ENCODE measurements at regions not wholly inside any gene's neighbourhood (a gene's known extent, or its start where the extent isn't known, plus 50 kb on each side); places are given as distances from the start of the nearest gene placed in this dataset.

DNA sequence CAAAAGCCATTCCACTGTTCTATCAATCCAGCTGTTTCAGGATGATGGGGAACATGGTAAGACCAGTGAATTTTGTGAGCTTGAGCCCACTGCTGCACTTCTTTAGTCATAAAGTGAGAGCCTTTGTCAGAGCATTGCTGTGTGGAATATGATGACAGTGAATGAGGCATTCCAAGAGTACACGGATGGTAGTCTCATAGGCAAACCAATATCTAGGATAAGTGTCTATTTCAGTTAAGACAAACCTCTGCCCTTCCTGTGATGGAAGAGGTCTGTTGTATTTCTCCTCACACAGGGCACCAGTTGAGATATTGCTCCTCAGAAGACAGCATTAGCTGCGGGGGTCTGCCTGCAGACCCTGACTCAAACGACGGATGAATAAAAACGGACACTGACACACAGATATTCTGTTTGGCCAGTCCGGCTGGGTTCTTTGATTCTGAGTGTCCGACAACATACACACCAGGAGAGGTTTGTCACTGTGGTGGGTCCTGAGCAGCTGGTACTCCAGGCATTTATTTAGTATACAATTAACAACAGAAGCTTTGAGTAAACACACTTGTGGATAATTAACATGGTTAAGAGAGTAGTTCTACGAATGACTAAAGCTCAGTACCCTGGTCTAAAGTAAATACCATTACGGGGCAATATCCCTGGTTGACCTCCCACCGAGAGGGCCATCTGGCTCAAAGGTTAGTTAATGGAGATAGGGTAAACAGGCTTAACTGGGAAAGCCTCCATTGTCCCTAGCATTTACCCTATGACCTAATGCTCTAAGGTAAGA is 121.7 kb downstream of the ZNF280B start (continued):
- TF ChIP-seq, protein P1, sequence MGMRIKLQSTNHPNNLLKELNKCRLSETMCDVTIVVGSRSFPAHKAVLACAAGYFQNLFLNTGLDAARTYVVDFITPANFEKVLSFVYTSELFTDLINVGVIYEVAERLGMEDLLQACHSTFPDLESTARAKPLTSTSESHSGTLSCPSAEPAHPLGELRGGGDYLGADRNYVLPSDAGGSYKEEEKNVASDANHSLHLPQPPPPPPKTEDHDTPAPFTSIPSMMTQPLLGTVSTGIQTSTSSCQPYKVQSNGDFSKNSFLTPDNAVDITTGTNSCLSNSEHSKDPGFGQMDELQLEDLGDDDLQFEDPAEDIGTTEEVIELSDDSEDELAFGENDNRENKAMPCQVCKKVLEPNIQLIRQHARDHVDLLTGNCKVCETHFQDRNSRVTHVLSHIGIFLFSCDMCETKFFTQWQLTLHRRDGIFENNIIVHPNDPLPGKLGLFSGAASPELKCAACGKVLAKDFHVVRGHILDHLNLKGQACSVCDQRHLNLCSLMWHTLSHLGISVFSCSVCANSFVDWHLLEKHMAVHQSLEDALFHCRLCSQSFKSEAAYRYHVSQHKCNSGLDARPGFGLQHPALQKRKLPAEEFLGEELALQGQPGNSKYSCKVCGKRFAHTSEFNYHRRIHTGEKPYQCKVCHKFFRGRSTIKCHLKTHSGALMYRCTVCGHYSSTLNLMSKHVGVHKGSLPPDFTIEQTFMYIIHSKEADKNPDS (CRISPR knock-in tag; IDR thresholded peaks at IDR 0.05), result 0 out of 2 replicates have a peak, but pooled peaks have one; percentile 28
- TF ChIP-seq CEBPG (CRISPR knock-in tag; IDR thresholded peaks at IDR 0.05) (peak; percentile 53), SMYD3 (CRISPR knock-in tag; IDR thresholded peaks at IDR 0.05) (no peak), SAP130 (CRISPR knock-in tag; IDR thresholded peaks at IDR 0.05; ENCODE audit: low read depth) (peak; percentile 74), AGO2 (optimal IDR thresholded peaks at IDR 0.05; ENCODE audit: low read depth, low read length) (no peak), MBNL3 (CRISPR knock-in tag; conservative IDR thresholded peaks at IDR 0.05) (no peak), ZNF652 (CRISPR knock-in tag; IDR thresholded peaks at IDR 0.05; ENCODE audit: borderline replicate concordance, low read depth) (peak; percentile 12; the same call in 1 of the 2 replicates), SOX13 (IDR thresholded peaks at IDR 0.05) (peak; percentile 77), SOX13 (CRISPR knock-in tag; conservative IDR thresholded peaks at IDR 0.05 in 1 of 2, IDR thresholded peaks at IDR 0.05 in 1 of 2) (peak in 1 of 2 experiments; percentile 94; a peak in 2 of 4 replicates), MIER3 (CRISPR knock-in tag; IDR thresholded peaks at IDR 0.05; ENCODE audit: borderline replicate concordance) (peak; percentile 16; the same call in 1 of the 2 replicates), JUN (CRISPR knock-in tag; IDR thresholded peaks at IDR 0.05) (peak; percentile 71), ONECUT2 (CRISPR knock-in tag; IDR thresholded peaks at IDR 0.05) (no peak), ZNF549 (CRISPR knock-in tag; IDR thresholded peaks at IDR 0.05) (no peak), THAP11 (CRISPR knock-in tag; IDR thresholded peaks at IDR 0.05) (peak; percentile 41; the same call in 1 of the 2 replicates), ASH2L (IDR thresholded peaks at IDR 0.05; ENCODE audit: insufficient read length, low read depth, low read length) (peak; percentile 62), TAF15 (IDR thresholded peaks at IDR 0.05; ENCODE audit: low read depth, low read length, poor library complexity, severe bottlenecking) (no peak), ARNTL (CRISPR knock-in tag; IDR thresholded peaks at IDR 0.05) (0 out of 2 replicates have a peak, but pooled peaks have one; percentile 52), ZNF451 (CRISPR knock-in tag; IDR thresholded peaks at IDR 0.05) (no peak), MEF2D (CRISPR knock-in tag; IDR thresholded peaks at IDR 0.05) (peak; percentile 82)
- TF ChIP-seq, protein P2, sequence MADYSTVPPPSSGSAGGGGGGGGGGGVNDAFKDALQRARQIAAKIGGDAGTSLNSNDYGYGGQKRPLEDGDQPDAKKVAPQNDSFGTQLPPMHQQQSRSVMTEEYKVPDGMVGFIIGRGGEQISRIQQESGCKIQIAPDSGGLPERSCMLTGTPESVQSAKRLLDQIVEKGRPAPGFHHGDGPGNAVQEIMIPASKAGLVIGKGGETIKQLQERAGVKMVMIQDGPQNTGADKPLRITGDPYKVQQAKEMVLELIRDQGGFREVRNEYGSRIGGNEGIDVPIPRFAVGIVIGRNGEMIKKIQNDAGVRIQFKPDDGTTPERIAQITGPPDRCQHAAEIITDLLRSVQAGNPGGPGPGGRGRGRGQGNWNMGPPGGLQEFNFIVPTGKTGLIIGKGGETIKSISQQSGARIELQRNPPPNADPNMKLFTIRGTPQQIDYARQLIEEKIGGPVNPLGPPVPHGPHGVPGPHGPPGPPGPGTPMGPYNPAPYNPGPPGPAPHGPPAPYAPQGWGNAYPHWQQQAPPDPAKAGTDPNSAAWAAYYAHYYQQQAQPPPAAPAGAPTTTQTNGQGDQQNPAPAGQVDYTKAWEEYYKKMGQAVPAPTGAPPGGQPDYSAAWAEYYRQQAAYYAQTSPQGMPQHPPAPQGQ (CRISPR knock-in tag; IDR thresholded peaks at IDR 0.05; ENCODE audit: borderline replicate concordance), result no peak
- TF ChIP-seq, protein P3, sequence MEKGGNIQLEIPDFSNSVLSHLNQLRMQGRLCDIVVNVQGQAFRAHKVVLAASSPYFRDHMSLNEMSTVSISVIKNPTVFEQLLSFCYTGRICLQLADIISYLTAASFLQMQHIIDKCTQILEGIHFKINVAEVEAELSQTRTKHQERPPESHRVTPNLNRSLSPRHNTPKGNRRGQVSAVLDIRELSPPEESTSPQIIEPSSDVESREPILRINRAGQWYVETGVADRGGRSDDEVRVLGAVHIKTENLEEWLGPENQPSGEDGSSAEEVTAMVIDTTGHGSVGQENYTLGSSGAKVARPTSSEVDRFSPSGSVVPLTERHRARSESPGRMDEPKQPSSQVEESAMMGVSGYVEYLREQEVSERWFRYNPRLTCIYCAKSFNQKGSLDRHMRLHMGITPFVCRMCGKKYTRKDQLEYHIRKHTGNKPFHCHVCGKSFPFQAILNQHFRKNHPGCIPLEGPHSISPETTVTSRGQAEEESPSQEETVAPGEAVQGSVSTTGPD (CRISPR knock-in tag; IDR thresholded peaks at IDR 0.05), result peak; percentile 52; the same call in 1 of the 2 replicates

All from HepG2 (cell line).